H1 (cell line): ENCODE measurements at regions not wholly inside any gene's neighbourhood (a gene's known extent, or its start where the extent isn't known, plus 50 kb on each side); places are given as distances from the start of the nearest gene placed in this dataset.

ENCODE experiments used
- ASH2L ChIP-seq: fragments of 200-600, 300-600 bp; sonication (generic); IDR thresholded peaks from one replicate; pipeline ENCODE4 v1.7.1; 2017; ENCODE audit warnings: low read length
- CBX8 ChIP-seq: fragments of 300-800, 300-1000 bp; sonication (generic); IDR thresholded peaks from 2 replicates; pipeline ENCODE4 v1.7.1; 2016; ENCODE audit warnings: low read depth, low read length, borderline replicate concordance
- NANOG ChIP-seq: IDR thresholded peaks from 2 replicates; pipeline ENCODE4 v1.6.1; 2011; ENCODE audit warnings: low read length, low read depth, mild to moderate bottlenecking, inconsistent platforms; ENCODE audit not compliant: insufficient read depth, poor library complexity, severe bottlenecking
- RAD21 ChIP-seq, 2 experiments: IDR thresholded peaks in 1 of 2; conservative IDR thresholded peaks in 1 of 2; 2 replicates each; pipeline ENCODE4 v1.6.1; 2011; ENCODE audit warnings: low read depth in 2 of 2, low read length in 2 of 2, improper control_type of control experiment in 1 of 2, inconsistent platforms in 1 of 2, mild to moderate bottlenecking in 1 of 2, moderate library complexity in 1 of 2
- TF ChIP-seq, protein P1 (sequence below): fragments of 300-600 bp; sonication (generic); IDR thresholded peaks from 2 replicates; pipeline ENCODE4 v1.7.1; 2012; ENCODE audit warnings: low read length, moderate library complexity, mild to moderate bottlenecking, inconsistent platforms; ENCODE audit not compliant: insufficient replicate concordance

DNA sequence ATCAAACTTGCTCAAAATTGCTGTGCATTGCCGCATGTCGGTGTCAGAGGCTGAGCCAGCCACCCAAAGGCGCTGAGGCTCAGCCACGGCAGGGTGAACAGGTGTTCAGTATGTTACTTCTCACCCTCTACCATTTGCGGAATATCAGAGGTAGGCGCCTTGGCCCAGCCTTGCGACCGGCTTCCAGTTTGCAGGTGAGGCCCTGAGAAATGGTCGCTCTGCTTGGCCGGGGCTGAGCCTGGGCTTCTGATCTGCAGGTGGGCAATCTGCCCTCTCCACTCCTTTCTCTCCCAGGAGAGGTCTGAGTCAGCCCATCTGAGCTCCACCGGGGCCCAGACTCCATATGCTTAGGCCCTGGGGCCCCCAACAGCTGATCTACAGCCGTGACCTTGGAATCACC, 71.0 kb downstream of the RPS6KA4 start (continued):
- TF ChIP-seq ASH2L (no peak), CBX8 (no peak), NANOG (no peak), RAD21 (IDR thresholded peaks at IDR 0.05 in 1 of 2, conservative IDR thresholded peaks at IDR 0.05 in 1 of 2; ENCODE audit: low read depth in 2 of 2, low read length in 2 of 2) (no peak)
- TF ChIP-seq, protein P1, sequence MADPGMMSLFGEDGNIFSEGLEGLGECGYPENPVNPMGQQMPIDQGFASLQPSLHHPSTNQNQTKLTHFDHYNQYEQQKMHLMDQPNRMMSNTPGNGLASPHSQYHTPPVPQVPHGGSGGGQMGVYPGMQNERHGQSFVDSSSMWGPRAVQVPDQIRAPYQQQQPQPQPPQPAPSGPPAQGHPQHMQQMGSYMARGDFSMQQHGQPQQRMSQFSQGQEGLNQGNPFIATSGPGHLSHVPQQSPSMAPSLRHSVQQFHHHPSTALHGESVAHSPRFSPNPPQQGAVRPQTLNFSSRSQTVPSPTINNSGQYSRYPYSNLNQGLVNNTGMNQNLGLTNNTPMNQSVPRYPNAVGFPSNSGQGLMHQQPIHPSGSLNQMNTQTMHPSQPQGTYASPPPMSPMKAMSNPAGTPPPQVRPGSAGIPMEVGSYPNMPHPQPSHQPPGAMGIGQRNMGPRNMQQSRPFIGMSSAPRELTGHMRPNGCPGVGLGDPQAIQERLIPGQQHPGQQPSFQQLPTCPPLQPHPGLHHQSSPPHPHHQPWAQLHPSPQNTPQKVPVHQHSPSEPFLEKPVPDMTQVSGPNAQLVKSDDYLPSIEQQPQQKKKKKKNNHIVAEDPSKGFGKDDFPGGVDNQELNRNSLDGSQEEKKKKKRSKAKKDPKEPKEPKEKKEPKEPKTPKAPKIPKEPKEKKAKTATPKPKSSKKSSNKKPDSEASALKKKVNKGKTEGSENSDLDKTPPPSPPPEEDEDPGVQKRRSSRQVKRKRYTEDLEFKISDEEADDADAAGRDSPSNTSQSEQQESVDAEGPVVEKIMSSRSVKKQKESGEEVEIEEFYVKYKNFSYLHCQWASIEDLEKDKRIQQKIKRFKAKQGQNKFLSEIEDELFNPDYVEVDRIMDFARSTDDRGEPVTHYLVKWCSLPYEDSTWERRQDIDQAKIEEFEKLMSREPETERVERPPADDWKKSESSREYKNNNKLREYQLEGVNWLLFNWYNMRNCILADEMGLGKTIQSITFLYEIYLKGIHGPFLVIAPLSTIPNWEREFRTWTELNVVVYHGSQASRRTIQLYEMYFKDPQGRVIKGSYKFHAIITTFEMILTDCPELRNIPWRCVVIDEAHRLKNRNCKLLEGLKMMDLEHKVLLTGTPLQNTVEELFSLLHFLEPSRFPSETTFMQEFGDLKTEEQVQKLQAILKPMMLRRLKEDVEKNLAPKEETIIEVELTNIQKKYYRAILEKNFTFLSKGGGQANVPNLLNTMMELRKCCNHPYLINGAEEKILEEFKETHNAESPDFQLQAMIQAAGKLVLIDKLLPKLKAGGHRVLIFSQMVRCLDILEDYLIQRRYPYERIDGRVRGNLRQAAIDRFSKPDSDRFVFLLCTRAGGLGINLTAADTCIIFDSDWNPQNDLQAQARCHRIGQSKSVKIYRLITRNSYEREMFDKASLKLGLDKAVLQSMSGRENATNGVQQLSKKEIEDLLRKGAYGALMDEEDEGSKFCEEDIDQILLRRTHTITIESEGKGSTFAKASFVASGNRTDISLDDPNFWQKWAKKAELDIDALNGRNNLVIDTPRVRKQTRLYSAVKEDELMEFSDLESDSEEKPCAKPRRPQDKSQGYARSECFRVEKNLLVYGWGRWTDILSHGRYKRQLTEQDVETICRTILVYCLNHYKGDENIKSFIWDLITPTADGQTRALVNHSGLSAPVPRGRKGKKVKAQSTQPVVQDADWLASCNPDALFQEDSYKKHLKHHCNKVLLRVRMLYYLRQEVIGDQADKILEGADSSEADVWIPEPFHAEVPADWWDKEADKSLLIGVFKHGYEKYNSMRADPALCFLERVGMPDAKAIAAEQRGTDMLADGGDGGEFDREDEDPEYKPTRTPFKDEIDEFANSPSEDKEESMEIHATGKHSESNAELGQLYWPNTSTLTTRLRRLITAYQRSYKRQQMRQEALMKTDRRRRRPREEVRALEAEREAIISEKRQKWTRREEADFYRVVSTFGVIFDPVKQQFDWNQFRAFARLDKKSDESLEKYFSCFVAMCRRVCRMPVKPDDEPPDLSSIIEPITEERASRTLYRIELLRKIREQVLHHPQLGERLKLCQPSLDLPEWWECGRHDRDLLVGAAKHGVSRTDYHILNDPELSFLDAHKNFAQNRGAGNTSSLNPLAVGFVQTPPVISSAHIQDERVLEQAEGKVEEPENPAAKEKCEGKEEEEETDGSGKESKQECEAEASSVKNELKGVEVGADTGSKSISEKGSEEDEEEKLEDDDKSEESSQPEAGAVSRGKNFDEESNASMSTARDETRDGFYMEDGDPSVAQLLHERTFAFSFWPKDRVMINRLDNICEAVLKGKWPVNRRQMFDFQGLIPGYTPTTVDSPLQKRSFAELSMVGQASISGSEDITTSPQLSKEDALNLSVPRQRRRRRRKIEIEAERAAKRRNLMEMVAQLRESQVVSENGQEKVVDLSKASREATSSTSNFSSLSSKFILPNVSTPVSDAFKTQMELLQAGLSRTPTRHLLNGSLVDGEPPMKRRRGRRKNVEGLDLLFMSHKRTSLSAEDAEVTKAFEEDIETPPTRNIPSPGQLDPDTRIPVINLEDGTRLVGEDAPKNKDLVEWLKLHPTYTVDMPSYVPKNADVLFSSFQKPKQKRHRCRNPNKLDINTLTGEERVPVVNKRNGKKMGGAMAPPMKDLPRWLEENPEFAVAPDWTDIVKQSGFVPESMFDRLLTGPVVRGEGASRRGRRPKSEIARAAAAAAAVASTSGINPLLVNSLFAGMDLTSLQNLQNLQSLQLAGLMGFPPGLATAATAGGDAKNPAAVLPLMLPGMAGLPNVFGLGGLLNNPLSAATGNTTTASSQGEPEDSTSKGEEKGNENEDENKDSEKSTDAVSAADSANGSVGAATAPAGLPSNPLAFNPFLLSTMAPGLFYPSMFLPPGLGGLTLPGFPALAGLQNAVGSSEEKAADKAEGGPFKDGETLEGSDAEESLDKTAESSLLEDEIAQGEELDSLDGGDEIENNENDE: no peak
